GM23338 (cell line): ENCODE measurements at regions not wholly inside any gene's neighbourhood (a gene's known extent, or its start where the extent isn't known, plus 50 kb on each side); places are given as distances from the start of the nearest gene placed in this dataset.

ENCODE experiments used
- ATAC-seq: fragments of 200-7000 bp; cut with Tn5 transposase; 3 replicates; pipeline ENCODE4 v1.9.1; 2020
- DNase-seq: peaks from one replicate; pipeline ENCODE4 v3.0.0-alpha.2; 2015; ENCODE audit warnings: low spot score
- H2AFZ ChIP-seq: fragments of 200-600 bp; sonication (generic); 2 replicates; pipeline ENCODE4 v1.8.0; 2016; ENCODE audit warnings: antibody characterized with exemption, mild to moderate bottlenecking, moderate library complexity
- H3F3A ChIP-seq: fragments of 200-600 bp; sonication (generic); replicated peaks from 2 replicates; pipeline ENCODE4 v1.8.0; 2017; ENCODE audit warnings: antibody characterized with exemption, mixed run types, low read depth
- H3K27ac ChIP-seq: fragments of 200-600 bp; sonication (generic); 2 replicates; pipeline ENCODE4 v1.6.1; 2016; ENCODE audit warnings: low read depth
- H3K27me3 ChIP-seq: fragments of 200-600 bp; sonication (generic); 2 replicates; pipeline ENCODE4 v1.8.0; 2016; ENCODE audit warnings: mild to moderate bottlenecking, mixed run types, moderate library complexity; ENCODE audit not compliant: insufficient read depth
- H3K36me3 ChIP-seq: fragments of 200-600 bp; sonication (generic); 2 replicates; pipeline ENCODE4 v1.8.0; 2016; ENCODE audit warnings: mild to moderate bottlenecking; ENCODE audit not compliant: insufficient read depth
- H3K4me1 ChIP-seq: fragments of 200-600 bp; sonication (generic); 2 replicates; pipeline ENCODE4 v1.8.0; 2016; ENCODE audit warnings: mild to moderate bottlenecking, moderate library complexity; ENCODE audit not compliant: insufficient read depth
- H3K4me2 ChIP-seq: fragments of 200-600 bp; sonication (generic); 2 replicates; pipeline ENCODE4 v1.7.1; 2017; ENCODE audit warnings: mixed run types
- H3K4me3 ChIP-seq: fragments of 200-600 bp; sonication (generic); 2 replicates; pipeline ENCODE4 v1.6.1; 2016; ENCODE audit warnings: mixed run types
- H3K79me2 ChIP-seq: fragments of 200-600 bp; sonication (generic); replicated peaks from 2 replicates; pipeline ENCODE4 v1.8.0; 2017; ENCODE audit warnings: mild to moderate bottlenecking; ENCODE audit not compliant: insufficient read depth
- H3K9me2 ChIP-seq: fragments of 200-600 bp; sonication (generic); 2 replicates; pipeline ENCODE4 v1.8.0; 2017; ENCODE audit not compliant: insufficient read depth
- H4K20me1 ChIP-seq: fragments of 200-600 bp; sonication (generic); replicated peaks from 2 replicates; pipeline ENCODE4 v1.8.0; 2017; ENCODE audit warnings: mild to moderate bottlenecking; ENCODE audit not compliant: insufficient read depth
- H3K27ac Mint-ChIP-seq: 2 replicates; pipeline ENCODE4 v1.8.0; 2020; ENCODE audit warnings: inconsistent platforms, mild to moderate bottlenecking, moderate library complexity, mixed read lengths
- H3K27me3 Mint-ChIP-seq: 3 replicates; pipeline ENCODE4 v1.8.0; 2022; ENCODE audit warnings: low read depth, mild to moderate bottlenecking, moderate library complexity, mixed read lengths, inconsistent platforms; ENCODE audit not compliant: insufficient read depth, poor library complexity
- H3K36me3 Mint-ChIP-seq: 3 replicates; pipeline ENCODE4 v1.8.0; 2021; ENCODE audit warnings: low read depth, mild to moderate bottlenecking, inconsistent platforms, moderate library complexity, mixed read lengths
- H3K4me1 Mint-ChIP-seq: 3 replicates; pipeline ENCODE4 v1.8.0; 2020; ENCODE audit warnings: mild to moderate bottlenecking, inconsistent platforms, mixed read lengths
- H3K4me3 Mint-ChIP-seq: 3 replicates; pipeline ENCODE4 v1.8.0; 2021; ENCODE audit warnings: moderate library complexity, mild to moderate bottlenecking, inconsistent platforms, mixed read lengths
- H3K9me3 Mint-ChIP-seq: 3 replicates; pipeline ENCODE4 v1.8.0; 2020; ENCODE audit warnings: moderate library complexity, mild to moderate bottlenecking, inconsistent platforms, mixed read lengths
- CREB1 ChIP-seq: fragments of 250-450 bp; sonication (Bioruptor Pico); IDR thresholded peaks from 2 replicates; pipeline ENCODE4 v1.5.0; 2020; ENCODE audit warnings: low read depth, mild to moderate bottlenecking, moderate library complexity
- EZH2 ChIP-seq: fragments of 200-600 bp; sonication (generic); IDR thresholded peaks from one replicate; pipeline ENCODE4 v1.8.0; 2017; ENCODE audit warnings: antibody characterized with exemption, mild to moderate bottlenecking, low read depth; ENCODE audit not compliant: unreplicated experiment
- EZH2phosphoT487 ChIP-seq: fragments of 200-600 bp; sonication (generic); IDR thresholded peaks from one replicate; pipeline ENCODE4 v1.8.1; 2018; ENCODE audit warnings: antibody characterized with exemption; ENCODE audit not compliant: unreplicated experiment
- JUNB ChIP-seq: IDR thresholded peaks from one replicate; pipeline ENCODE4 v1.6.1; 2016; ENCODE audit warnings: antibody characterized with exemption; ENCODE audit not compliant: unreplicated experiment
- NANOG ChIP-seq: IDR thresholded peaks from 2 replicates; pipeline ENCODE4 v1.6.1; 2016; ENCODE audit warnings: antibody characterized with exemption, borderline replicate concordance
- POLR2AphosphoS5 ChIP-seq: IDR thresholded peaks from 2 replicates; pipeline ENCODE4 v1.6.1; 2016; ENCODE audit warnings: antibody characterized with exemption, low read depth
- STAT1 ChIP-seq: IDR thresholded peaks from one replicate; pipeline ENCODE4 v1.6.1; 2016; ENCODE audit warnings: antibody characterized with exemption; ENCODE audit not compliant: unreplicated experiment
- ZNF114 ChIP-seq: fragments of 250-450 bp; sonication (Bioruptor Pico); IDR thresholded peaks from 2 replicates; pipeline ENCODE4 v1.5.0; 2020; ENCODE audit warnings: mild to moderate bottlenecking, moderate library complexity
- ZNF331 ChIP-seq: fragments of 250-450 bp; sonication (Bioruptor Pico); IDR thresholded peaks from 2 replicates; pipeline ENCODE4 v1.5.0; 2020; ENCODE audit warnings: low read depth, mild to moderate bottlenecking, moderate library complexity
- ZNF462 ChIP-seq: fragments of 250-450 bp; sonication (Bioruptor Pico); IDR thresholded peaks from 2 replicates; pipeline ENCODE4 v1.5.0; 2020; ENCODE audit warnings: mild to moderate bottlenecking, moderate library complexity
- TF ChIP-seq, protein P1 (sequence below): IDR thresholded peaks from one replicate; pipeline ENCODE4 v1.6.1; 2018; ENCODE audit warnings: antibody characterized with exemption; ENCODE audit not compliant: unreplicated experiment
- TF ChIP-seq, protein P2 (sequence below), 2 experiments: fragments of 200-600 bp in 1 of 2; sonication (generic) in 1 of 2; conservative IDR thresholded peaks; 2 replicates each; pipeline versions ENCODE4 v1.5.1 to v1.6.1; 2016 to 2017; ENCODE audit warnings: antibody characterized with exemption in 2 of 2, low read depth in 2 of 2, mild to moderate bottlenecking in 2 of 2, moderate library complexity in 1 of 2
- TF ChIP-seq, protein P3 (sequence below): IDR thresholded peaks from 2 replicates; pipeline ENCODE4 v1.6.1; 2016; ENCODE audit warnings: antibody characterized with exemption

GRCh38 chr4:114252499-114252898, 273.1 kb upstream of the ARSJ start:
- Histone ChIP-seq H3F3A (no peaks in the 10 kb centered on the region), H3K9me2 (no peaks in the 10 kb centered on the region), H3K4me2 (no peak overlapping the region), H3K36me3 (no peaks in the 10 kb centered on the region), H3K4me3 (no peak overlapping the region), H2AFZ (no peak overlapping the region), H3K4me1 (no peaks in the 10 kb centered on the region), H3K79me2 (no peaks in the 10 kb centered on the region), H4K20me1 (no peaks in the 10 kb centered on the region), H3K27ac (no peak overlapping the region), H3K27me3 (no peaks in the 10 kb centered on the region)
- TF ChIP-seq EZH2 (no peak), JUNB (no peak), STAT1 (no peak), ZNF114 (CRISPR knock-in tag) (no peak), POLR2AphosphoS5 (no peak), ZNF462 (CRISPR knock-in tag) (no peak), ZNF331 (CRISPR knock-in tag) (no peak), EZH2phosphoT487 (no peak), CREB1 (CRISPR knock-in tag) (no peak), NANOG (no peak)
- TF ChIP-seq, protein P1, sequence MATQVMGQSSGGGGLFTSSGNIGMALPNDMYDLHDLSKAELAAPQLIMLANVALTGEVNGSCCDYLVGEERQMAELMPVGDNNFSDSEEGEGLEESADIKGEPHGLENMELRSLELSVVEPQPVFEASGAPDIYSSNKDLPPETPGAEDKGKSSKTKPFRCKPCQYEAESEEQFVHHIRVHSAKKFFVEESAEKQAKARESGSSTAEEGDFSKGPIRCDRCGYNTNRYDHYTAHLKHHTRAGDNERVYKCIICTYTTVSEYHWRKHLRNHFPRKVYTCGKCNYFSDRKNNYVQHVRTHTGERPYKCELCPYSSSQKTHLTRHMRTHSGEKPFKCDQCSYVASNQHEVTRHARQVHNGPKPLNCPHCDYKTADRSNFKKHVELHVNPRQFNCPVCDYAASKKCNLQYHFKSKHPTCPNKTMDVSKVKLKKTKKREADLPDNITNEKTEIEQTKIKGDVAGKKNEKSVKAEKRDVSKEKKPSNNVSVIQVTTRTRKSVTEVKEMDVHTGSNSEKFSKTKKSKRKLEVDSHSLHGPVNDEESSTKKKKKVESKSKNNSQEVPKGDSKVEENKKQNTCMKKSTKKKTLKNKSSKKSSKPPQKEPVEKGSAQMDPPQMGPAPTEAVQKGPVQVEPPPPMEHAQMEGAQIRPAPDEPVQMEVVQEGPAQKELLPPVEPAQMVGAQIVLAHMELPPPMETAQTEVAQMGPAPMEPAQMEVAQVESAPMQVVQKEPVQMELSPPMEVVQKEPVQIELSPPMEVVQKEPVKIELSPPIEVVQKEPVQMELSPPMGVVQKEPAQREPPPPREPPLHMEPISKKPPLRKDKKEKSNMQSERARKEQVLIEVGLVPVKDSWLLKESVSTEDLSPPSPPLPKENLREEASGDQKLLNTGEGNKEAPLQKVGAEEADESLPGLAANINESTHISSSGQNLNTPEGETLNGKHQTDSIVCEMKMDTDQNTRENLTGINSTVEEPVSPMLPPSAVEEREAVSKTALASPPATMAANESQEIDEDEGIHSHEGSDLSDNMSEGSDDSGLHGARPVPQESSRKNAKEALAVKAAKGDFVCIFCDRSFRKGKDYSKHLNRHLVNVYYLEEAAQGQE, result no peak
- TF ChIP-seq, protein P2, sequence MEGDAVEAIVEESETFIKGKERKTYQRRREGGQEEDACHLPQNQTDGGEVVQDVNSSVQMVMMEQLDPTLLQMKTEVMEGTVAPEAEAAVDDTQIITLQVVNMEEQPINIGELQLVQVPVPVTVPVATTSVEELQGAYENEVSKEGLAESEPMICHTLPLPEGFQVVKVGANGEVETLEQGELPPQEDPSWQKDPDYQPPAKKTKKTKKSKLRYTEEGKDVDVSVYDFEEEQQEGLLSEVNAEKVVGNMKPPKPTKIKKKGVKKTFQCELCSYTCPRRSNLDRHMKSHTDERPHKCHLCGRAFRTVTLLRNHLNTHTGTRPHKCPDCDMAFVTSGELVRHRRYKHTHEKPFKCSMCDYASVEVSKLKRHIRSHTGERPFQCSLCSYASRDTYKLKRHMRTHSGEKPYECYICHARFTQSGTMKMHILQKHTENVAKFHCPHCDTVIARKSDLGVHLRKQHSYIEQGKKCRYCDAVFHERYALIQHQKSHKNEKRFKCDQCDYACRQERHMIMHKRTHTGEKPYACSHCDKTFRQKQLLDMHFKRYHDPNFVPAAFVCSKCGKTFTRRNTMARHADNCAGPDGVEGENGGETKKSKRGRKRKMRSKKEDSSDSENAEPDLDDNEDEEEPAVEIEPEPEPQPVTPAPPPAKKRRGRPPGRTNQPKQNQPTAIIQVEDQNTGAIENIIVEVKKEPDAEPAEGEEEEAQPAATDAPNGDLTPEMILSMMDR (conservative IDR thresholded peaks at IDR 0.05; ENCODE audit: low read depth in 2 of 2), result no peak
- TF ChIP-seq, protein P3, sequence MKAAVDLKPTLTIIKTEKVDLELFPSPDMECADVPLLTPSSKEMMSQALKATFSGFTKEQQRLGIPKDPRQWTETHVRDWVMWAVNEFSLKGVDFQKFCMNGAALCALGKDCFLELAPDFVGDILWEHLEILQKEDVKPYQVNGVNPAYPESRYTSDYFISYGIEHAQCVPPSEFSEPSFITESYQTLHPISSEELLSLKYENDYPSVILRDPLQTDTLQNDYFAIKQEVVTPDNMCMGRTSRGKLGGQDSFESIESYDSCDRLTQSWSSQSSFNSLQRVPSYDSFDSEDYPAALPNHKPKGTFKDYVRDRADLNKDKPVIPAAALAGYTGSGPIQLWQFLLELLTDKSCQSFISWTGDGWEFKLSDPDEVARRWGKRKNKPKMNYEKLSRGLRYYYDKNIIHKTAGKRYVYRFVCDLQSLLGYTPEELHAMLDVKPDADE, result no peak
- Mint-ChIP-seq H3K27ac (no peak overlapping the region), H3K4me1 (no peaks in the 10 kb centered on the region), H3K4me3 (no peak overlapping the region), H3K36me3 (no peaks in the 10 kb centered on the region), H3K9me3 (no peaks in the 10 kb centered on the region), H3K27me3 (no peaks in the 10 kb centered on the region)
- no peak for ATAC-seq
- no peak for DNase-seq
